CD4-positive, alpha-beta T cell (primary cell): ENCODE measurements at regions not wholly inside any gene's neighbourhood (a gene's known extent, or its start where the extent isn't known, plus 50 kb on each side); places are given as distances from the start of the nearest gene placed in this dataset.
"Not testable (repeated sequence)": the region's sequence is repeated elsewhere in the genome, so short reads cannot be mapped to it uniquely, and the experiment has no call there.

Experiments
- ATAC-seq: fragments of 200-7000 bp; cut with Tn5 transposase; one replicate; pipeline ENCODE4 v1.10.0; 2022; ENCODE audit warnings: mild to moderate bottlenecking; ENCODE audit not compliant: poor library complexity
- CTCF ChIA-PET: fragments of 350-600 bp; sonication (Branson Sonifier 250); formaldehyde crosslinking; loops from one replicate; lab custom pipeline; 2021; ENCODE audit warnings: antibody characterized with exemption, inconsistent platforms; lab: Charles Lee
- POLR2A ChIA-PET: fragments of 350-600 bp; sonication (Branson Sonifier 250); formaldehyde crosslinking; loops from one replicate; lab custom pipeline; 2021; ENCODE audit warnings: antibody characterized with exemption, inconsistent platforms; lab: Charles Lee
- DNase-seq, 14 experiments: peaks; one replicate each; pipeline ENCODE4 v3.0.0-alpha.2; 2013 to 2020; ENCODE audit warnings: mixed read lengths in 2 of 14
- H3K27ac ChIP-seq, 2 donors: one replicate each; pipeline versions ENCODE4 v1.5.1 to v1.7.0; 2013; ENCODE audit warnings: low read length in 2 of 2, low read depth in 1 of 2, mild to moderate bottlenecking in 1 of 2
- H3K27me3 ChIP-seq, 2 experiments: 1 replicate in 1 of 2; 2 replicates in 1 of 2; pipeline versions ENCODE4 v1.6.1 to v1.7.0; 2013; ENCODE audit warnings: low read length in 2 of 2, control low read depth in 1 of 2, mild to moderate bottlenecking in 1 of 2, moderate library complexity in 1 of 2; ENCODE audit not compliant: insufficient read depth in 2 of 2, control insufficient read depth in 1 of 2
- H3K36me3 ChIP-seq: one replicate; pipeline ENCODE4 v1.6.1; 2013; ENCODE audit warnings: low read length, control low read depth; ENCODE audit not compliant: insufficient read depth
- H3K4me1 ChIP-seq: one replicate; pipeline ENCODE4 v1.6.1; 2013; ENCODE audit warnings: low read length, control low read depth; ENCODE audit not compliant: insufficient read depth
- H3K4me3 ChIP-seq: one replicate; pipeline ENCODE4 v1.5.1; 2013; ENCODE audit warnings: mild to moderate bottlenecking, low read length, moderate library complexity
- H3K9me3 ChIP-seq, 2 experiments: 1 replicate in 1 of 2; 2 replicates in 1 of 2; pipeline versions ENCODE4 v1.6.1 to v1.7.0; 2013; ENCODE audit warnings: low read length in 2 of 2, mild to moderate bottlenecking in 2 of 2, control low read depth in 1 of 2, moderate library complexity in 1 of 2; ENCODE audit not compliant: control insufficient read depth in 1 of 2, insufficient read depth in 1 of 2
- H3K27ac Mint-ChIP-seq: one replicate; pipeline ENCODE4 v1.8.0; 2020; ENCODE audit warnings: mixed read lengths
- H3K27me3 Mint-ChIP-seq: one replicate; pipeline ENCODE4 v1.8.0; 2021; ENCODE audit warnings: mixed read lengths
- H3K36me3 Mint-ChIP-seq: one replicate; pipeline ENCODE4 v1.8.0; 2021; ENCODE audit warnings: low read depth, mixed read lengths
- H3K4me1 Mint-ChIP-seq: one replicate; pipeline ENCODE4 v1.8.0; 2021; ENCODE audit warnings: low read depth, mixed read lengths
- H3K4me3 Mint-ChIP-seq: one replicate; pipeline ENCODE4 v1.8.0; 2020; ENCODE audit warnings: mild to moderate bottlenecking, mixed read lengths
- H3K9me3 Mint-ChIP-seq: one replicate; pipeline ENCODE4 v1.8.0; 2020; ENCODE audit warnings: mixed read lengths
- intact Hi-C, 2 experiments: fragments of 100-400 bp; cut with DNase I in 1 of 2; cut with micrococcal nuclease in 1 of 2; formaldehyde crosslinking; loops; one replicate each; pipeline versions ENCODE4 v1.15.1 to v1.9.0; 2023 to 2025; cut with DNase I, micrococcal nuclease
- TF ChIP-seq, protein P1 (sequence below): fragments of 200-600 bp; IDR thresholded peaks from one replicate; pipeline ENCODE4 v1.8.0; 2022; ENCODE audit warnings: antibody characterized with exemption, mild to moderate bottlenecking

DNA sequence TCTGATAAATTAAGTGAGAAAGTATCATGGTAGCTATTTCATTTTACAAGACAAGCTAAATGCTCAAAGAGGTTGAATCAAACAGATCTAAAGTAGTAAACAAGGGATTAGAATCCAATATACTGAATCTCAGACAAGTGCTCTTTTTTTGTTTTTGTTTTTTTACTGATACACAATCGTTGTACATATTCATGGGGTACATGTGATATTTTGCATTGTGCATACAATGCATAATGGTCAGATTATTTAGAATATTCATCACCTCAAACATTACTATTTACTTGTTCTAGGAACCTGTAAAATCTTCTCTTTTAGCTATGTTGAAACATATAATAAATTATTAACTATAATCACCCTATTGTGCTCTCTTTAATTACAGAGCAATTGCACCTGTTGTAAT is 57.0 kb upstream of the HCRTR2 start:
- ChIA-PET POLR2A (no interaction called here), CTCF (no interaction called here)
- no peak overlapping the region for H3K27ac Mint-ChIP-seq
- no peak for ATAC-seq
- Histone ChIP-seq H3K9me3 (no peaks in the 10 kb centered on the region), H3K4me3 (no peak overlapping the region), H3K4me1 (no peaks in the 10 kb centered on the region), H3K36me3 (no peaks in the 10 kb centered on the region), H3K27me3 (no peaks in the 10 kb centered on the region), H3K27ac (no peak overlapping the region)
- TF ChIP-seq, protein P1, sequence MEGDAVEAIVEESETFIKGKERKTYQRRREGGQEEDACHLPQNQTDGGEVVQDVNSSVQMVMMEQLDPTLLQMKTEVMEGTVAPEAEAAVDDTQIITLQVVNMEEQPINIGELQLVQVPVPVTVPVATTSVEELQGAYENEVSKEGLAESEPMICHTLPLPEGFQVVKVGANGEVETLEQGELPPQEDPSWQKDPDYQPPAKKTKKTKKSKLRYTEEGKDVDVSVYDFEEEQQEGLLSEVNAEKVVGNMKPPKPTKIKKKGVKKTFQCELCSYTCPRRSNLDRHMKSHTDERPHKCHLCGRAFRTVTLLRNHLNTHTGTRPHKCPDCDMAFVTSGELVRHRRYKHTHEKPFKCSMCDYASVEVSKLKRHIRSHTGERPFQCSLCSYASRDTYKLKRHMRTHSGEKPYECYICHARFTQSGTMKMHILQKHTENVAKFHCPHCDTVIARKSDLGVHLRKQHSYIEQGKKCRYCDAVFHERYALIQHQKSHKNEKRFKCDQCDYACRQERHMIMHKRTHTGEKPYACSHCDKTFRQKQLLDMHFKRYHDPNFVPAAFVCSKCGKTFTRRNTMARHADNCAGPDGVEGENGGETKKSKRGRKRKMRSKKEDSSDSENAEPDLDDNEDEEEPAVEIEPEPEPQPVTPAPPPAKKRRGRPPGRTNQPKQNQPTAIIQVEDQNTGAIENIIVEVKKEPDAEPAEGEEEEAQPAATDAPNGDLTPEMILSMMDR: no peak
- H3K4me3 Mint-ChIP-seq: no peak overlapping the region
- intact Hi-C loops: no loop called here
- H3K4me1 Mint-ChIP-seq: no peaks in the 10 kb centered on the region
- H3K9me3 Mint-ChIP-seq: peaks cover 21% of the 10 kb centered on the region
- H3K27me3 Mint-ChIP-seq: no peaks in the 10 kb centered on the region
- no peak for DNase-seq
- no peaks in the 10 kb centered on the region for H3K36me3 Mint-ChIP-seq

DNA sequence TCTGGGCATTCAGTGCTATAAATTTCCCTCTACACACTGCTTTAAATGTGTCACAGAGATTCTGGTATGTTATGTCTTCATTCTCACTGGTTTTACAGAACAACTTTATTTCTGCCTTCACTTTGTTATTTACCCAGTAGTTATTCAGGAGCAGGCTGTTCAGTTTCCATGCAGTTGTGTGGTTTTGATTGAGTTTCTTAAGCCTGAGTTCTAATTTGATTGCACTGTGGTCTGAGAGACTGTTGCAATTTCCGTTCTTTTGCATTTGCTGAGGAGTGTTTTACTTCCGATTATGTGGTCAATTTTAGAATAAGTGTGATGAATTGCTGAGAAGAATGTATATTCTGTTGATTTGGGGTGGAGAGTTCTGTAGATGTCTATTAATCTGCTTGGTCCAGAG is 50.1 kb upstream of the HCRTR2 start:
- DNase-seq, ATAC-seq, H3K27ac Mint-ChIP-seq, intact Hi-C loops, H3K4me1 ChIP-seq, CTCF ChIA-PET, H3K4me3 Mint-ChIP-seq, H3K36me3 Mint-ChIP-seq, H3K27me3 ChIP-seq, H3K36me3 ChIP-seq, H3K4me3 ChIP-seq, H3K4me1 Mint-ChIP-seq, POLR2A ChIA-PET, H3K27me3 Mint-ChIP-seq, H3K27ac ChIP-seq: not testable (repeated sequence)
- peaks cover 23% of the 10 kb centered on the region for H3K9me3 Mint-ChIP-seq
- H3K9me3 ChIP-seq: peaks cover 0 to 11% of the 10 kb centered on the region in 2 experiments
